ENCODE measurements at regions not wholly inside any gene's neighbourhood (a gene's known extent, or its start where the extent isn't known, plus 50 kb on each side); places are given as distances from the start of the nearest gene placed in this dataset.

- no peak for TF ChIP-seq CTCF (IDR thresholded peaks at IDR 0.05)
- TF ChIP-seq POLR2A (IDR thresholded peaks at IDR 0.05) = no peak
Observed at GRCh38 chr2:38486213-38487026, 109.3 kb upstream of the ATL2 start.
